NCI-H146 treated with DMSO at 0.1 percent for 48 hours (cell line): ENCODE measurements at regions not wholly inside any gene's neighbourhood (a gene's known extent, or its start where the extent isn't known, plus 50 kb on each side); places are given as distances from the start of the nearest gene placed in this dataset.

Source experiments
- DNase-seq: peaks from one replicate; lab custom pipeline; 2025; ENCODE audit not compliant: unreplicated experiment; lab: John Stamatoyannopoulos, UW

- DNase-seq = no peak
Measured at GRCh38 chr2:136376798-136377211, 258.9 kb upstream of the CXCR4 start.

DNA sequence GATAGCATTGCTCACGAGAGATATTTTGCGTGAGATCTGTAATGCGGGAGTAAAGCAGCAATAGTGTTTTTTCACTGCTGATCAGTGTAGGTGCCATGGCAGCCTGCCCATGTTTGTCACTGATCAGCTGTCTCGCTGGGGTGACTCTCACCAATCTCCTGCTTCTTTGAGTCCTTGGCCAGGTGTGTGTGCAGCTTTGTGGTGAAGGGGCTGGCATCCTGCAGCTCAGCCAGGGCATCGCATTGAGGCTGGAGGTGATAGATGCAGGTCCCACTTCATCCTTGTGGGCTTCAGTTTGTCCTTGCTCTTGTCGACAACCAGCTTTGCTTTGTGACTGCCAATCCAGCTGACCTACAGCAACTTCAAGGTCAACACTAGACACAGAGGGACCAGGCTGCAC lies 258.3 kb upstream of the CXCR4 start:
- no peak for DNase-seq

GRCh38 chr2:136375017-136375901 lies 257.3 kb upstream of the CXCR4 start:
- no peak for DNase-seq

DNA sequence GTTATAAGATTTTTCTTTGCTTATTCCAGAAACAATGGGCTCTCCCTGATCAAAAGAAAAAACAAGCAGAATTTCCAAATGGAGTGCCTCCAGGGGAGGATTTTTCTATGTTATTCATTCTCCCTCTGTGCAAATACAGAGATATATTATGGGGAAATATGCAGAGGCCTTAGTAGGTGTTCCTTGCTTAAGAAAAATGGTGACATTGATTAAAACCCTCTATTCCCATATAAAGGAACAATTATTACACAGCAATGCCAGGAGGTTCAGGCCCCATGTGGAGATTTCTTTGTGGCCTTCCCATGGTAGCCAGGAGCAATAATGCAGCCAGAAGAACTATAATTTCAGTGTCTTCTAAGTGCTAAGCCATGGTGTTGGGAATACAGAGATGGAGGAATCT lies 255.9 kb upstream of the CXCR4 start:
- DNase-seq = peak; percentile 55

GRCh38 chr2:136373029-136373428 lies 255.1 kb upstream of the CXCR4 start:
- no peak for DNase-seq

DNA sequence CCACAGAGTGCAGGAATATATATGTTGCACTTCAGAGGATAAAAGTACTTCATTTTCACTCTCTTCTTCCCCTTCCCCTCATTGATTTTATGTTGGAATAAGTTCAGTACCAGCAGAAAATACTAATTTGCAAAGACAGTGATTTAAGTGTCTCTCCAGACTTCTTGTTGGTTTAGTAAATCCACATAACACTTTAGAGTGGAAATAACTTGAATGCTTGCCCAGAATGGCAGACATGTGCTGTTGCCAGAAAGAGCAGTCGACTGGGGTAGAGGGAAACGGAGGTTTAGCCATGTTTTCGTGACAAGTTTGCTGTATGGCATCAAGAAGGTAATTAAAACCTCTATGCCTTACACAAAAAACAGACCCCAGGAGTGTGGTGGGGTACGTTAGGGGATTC lies 246.0 kb upstream of the CXCR4 start:
- DNase-seq = no peak

GRCh38 chr2:136363470-136363869 lies 245.5 kb upstream of the CXCR4 start:
- no peak for DNase-seq

DNA sequence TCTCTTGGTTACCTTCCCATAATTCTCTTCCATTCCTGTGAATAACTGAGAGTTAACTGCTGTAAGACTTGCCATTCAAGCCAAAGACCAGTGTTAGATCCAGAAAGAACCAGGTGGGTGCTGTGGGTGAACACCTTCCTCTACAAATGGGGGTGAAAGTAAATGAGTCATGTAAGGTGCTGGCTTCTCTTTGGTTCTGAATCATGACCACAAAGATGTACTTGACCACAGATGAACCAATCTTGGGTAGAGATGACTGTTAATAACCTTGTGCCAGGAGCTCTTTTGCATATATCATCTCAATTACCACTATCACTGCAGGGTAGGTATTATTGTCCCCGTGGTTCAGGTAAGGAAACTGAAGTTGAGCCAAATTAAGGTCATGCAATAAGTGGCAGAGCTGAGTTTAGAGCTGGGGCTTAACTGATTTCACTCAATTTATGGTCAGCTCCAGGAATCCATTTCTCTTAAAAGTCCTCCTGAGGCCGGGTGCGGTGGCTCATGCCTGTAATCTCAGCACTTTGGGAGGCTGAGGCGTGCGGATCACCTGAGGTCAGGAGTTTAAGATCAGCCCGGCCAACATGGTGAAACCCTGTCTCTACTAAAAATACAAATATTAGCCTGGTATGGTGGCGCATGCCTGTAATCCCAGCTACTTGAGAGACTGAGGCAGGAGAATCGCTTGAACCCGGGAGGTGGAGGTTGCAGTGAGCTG lies 244.9 kb upstream of the CXCR4 start:
- no peak for DNase-seq

DNA sequence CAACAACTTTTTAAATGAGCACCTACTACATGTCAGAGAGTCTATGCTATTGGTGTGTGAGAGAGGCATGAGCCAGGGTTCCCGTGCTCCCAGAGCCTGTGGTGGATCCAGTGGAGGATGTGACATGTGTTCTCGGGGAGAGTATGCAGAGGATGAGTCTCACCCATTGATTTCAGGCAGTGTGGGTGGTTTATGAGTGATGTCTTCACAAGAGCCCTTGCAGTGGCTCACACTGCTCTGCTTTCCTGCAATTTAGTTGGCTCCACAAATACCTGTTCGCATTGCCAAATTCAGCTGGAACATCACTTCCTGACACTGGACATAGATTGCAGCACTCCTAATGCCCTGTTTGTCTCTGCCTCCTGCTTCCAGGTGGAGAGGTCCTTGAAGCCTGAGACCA lies 243.6 kb upstream of the CXCR4 start:
- DNase-seq = no peak

DNA sequence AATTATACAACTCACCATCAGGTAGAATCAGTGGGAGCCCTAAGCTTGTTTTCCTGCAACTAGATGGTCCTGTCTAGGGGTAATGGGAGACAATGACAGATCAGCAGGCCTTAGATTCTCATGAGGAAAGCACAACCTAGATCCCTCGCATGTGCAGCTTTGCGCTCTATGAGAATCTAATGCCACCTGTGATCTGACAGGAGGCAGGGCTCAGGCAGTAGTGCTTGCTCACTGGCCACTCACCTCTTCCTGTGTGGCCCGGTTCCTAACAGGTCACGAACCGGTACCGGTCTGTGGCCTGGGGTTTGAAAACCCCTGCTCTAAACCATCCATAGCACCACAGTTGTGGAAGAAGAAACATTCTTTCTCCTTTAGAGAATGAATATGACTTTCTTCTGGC lies 242.8 kb upstream of the CXCR4 start:
- DNase-seq = no peak

DNA sequence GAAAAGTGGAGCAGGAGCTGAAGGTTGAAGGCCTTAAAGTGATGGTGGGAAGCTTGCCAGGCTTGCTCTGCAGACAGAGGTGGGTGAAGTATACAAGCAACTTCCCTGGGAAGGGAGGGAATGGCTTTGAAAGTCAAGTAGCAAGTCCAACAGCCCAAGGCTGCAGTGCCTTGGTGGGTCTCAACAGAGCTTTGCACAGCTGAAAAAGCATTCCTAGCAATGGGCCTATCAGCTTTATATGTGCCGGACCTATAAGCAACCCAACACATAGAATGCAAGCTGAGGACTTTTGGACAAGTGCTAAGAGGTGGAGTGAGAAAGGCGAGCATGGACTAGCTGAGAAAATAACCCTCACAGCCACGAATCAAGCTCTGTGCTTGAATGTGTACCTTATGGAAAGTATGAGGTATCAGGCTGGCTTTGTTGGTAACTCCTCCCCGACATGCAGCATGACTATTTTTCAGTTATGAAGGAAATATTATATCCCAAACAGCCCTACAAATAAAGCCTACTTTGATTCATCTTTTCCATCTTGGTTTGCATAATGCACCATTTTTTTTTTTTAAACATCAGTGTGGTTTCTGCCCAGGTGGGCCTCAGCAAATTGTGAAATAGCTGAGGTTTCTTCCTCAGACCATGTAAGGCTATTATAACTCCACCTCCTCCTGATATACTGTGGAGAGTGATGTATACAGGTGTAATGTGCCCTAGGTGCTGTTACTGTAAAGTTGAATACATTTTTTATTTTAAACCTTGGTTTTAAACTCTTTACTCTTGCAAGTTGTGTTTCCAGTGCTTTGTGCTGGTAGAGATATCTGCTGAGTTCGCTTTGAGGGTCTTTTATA lies 241.4 kb upstream of the CXCR4 start:
- no peak for DNase-seq

DNA sequence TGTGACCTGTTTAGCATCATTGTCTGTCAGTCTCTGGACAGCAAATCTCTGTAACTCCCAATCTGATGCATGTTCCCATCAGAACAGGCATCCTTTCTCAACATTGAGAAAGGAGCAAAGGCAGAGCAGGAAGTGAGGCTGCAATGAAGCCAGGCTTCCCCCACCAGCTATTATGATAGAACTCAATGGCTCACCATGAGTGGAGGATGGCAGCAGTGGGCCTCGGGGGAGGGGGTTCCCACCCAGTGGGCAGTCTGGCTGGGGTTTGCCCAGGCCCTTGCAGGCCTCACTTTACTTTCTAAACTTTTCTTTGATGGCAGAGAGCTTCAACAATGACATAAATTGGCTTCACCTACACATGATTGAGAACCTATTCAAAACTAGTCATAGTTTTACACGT lies 240.6 kb upstream of the CXCR4 start:
- DNase-seq = no peak

DNA sequence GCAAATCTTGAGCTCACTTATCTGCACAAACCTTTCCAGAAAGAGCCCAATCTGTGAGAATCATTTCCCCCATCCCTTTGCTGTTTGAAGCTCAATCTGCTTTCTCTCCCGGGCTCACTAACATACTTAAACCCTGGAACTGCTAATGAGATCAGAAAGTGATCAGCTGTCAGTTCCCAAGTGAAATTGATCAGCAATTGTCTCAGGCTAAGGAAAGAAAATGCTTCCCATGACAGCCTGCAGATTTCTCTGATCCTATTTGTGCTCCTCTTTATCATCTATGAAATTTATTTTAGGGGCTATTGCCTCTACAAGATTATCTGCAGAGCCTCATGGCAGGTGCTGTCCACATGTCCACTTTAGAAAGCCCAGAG lies 239.0 kb upstream of the CXCR4 start:
- DNase-seq = no peak

DNA sequence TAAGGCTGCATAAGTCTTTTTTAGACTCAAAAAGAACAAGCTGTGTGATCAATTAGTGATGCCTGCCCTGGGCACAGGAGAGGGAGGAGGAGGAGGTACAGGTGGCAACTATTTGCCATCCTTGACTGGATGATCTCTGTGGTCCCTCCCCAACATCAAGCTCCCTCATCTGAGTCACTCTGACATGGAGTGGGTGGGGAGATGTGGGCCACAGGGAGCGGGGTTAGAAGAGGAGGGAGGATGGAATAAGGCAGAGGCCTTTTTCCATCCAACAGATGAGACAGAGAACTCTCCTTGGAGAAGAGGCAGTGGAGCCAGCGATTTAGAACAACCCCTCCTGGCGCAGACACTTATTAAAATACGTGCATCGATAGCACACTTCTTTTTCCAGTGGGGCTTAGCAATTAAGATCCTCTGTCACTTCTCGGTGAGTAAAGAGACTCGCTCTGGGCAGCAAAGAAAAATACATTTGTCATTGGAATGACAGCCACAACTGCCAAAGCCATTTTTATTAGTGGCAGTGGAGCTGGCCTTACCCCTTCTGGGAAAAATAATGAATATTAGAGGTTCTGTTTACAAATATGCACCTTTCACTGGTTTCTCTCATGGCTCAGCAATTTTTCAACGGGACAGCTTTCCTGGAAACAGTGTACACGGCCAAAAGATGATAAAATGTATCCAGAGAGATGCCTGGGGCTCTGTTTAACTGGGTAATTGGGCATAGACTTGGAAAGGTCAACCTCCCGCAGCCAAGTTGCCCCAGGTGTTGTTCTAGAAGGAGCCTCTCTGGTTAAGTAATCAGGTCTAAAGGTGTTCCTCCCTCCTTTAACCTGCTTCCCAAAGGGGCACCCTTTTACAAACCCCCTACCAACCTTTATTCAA lies 238.4 kb upstream of the CXCR4 start:
- peak; percentile 43 for DNase-seq

- DNase-seq = no peak
Measured at GRCh38 chr2:136351684-136352083, 233.7 kb upstream of the CXCR4 start.

GRCh38 chr2:136347981-136348380 lies 230.0 kb upstream of the CXCR4 start:
- no peak for DNase-seq

- no peak for DNase-seq
Measured at GRCh38 chr2:136344339-136344738, 226.4 kb upstream of the CXCR4 start.

DNA sequence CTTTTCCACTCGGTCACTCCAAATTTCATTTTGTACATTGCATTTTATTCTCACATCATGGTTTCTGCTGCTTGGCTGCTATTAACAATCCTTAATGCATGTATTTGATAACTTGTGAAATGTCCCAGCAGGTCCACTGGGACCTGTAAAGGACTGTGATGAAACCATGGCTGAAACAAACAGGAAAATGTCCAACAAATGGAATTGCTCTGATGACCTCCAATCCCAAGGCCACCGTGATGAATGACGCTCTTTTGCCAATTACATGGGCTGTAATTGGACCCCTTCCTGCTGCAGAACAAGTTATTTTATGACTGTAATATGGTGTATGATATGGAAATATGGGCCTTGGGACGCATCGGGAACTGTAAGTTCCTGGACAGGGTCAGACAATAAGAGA lies 224.2 kb upstream of the CXCR4 start:
- no peak for DNase-seq

DNA sequence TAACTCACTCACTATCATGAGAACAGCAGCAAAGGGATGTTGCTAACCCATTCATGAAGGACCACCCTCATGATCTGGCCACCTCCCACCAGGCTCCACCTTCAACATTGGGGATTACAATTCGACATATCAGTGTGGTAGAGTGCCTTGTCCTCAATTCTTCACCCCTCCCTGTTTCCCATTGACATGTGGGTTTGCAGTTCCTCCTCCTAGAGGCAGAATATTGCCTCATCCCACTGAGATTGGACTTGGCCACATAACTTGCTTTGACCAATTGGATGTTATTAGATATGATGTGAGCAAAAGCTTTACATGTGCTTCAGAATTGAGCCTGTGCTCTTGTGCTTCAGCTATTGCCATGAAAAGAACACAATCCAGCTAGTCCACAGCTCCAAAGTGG lies 217.0 kb upstream of the CXCR4 start:
- DNase-seq = no peak

DNA sequence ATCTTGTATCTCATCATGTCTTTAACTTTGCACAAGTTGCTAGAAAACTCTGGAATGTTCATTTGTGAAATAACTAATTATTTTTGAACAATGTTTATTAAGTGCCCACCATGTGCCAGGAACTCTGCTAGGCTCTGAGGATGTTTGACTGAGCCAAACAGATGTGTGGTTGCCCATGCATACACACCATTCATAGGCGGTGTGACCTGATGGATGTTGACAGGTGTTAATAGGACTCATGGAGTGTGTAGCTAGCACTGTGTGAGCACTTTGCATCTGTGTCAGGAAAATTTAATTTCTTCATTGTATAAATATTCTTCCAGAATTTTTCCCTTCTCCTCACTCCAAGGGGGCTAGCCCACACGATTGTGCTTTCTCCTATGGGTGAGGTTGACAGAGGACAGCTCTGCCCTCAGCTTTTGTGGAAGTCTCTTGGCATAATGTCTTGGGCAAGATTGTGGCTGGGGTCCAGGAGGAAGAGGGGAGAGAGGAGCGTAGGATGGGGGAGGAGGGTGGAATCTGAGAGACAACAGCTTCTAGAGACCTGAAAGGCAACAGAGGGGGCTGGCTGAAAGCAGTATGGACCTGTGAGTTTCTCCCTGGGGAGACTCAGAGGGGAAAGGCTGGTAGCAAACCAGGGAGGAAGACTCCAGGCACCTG lies 214.6 kb upstream of the CXCR4 start:
- no peak for DNase-seq
